ENCODE measurements at regions not wholly inside any gene's neighbourhood (a gene's known extent, or its start where the extent isn't known, plus 50 kb on each side); places are given as distances from the start of the nearest gene placed in this dataset.
A peak's percentile ranks its signal among the peaks of the same experiment; 100 is the strongest.

GRCh38 chr3:134083008-134083407, 53.3 kb upstream of the SLCO2A1 start:
- Histone ChIP-seq H3K36me3 (no peaks in the 10 kb centered on the region), H3K27ac (no peak overlapping the region), H3K4me1 (no peaks in the 10 kb centered on the region), H3K9me3 (no peaks in the 10 kb centered on the region), H3K4me3 (no peak overlapping the region), H3K27me3 (no peaks in the 10 kb centered on the region)
- TF ChIP-seq POLR2AphosphoS5 (IDR thresholded peaks at IDR 0.05; ENCODE audit: insufficient read depth in 1 of 2, low read depth in 1 of 2) (no peak), POLR2A (IDR thresholded peaks at IDR 0.05) (no peak)
- TF ChIP-seq, protein P1, sequence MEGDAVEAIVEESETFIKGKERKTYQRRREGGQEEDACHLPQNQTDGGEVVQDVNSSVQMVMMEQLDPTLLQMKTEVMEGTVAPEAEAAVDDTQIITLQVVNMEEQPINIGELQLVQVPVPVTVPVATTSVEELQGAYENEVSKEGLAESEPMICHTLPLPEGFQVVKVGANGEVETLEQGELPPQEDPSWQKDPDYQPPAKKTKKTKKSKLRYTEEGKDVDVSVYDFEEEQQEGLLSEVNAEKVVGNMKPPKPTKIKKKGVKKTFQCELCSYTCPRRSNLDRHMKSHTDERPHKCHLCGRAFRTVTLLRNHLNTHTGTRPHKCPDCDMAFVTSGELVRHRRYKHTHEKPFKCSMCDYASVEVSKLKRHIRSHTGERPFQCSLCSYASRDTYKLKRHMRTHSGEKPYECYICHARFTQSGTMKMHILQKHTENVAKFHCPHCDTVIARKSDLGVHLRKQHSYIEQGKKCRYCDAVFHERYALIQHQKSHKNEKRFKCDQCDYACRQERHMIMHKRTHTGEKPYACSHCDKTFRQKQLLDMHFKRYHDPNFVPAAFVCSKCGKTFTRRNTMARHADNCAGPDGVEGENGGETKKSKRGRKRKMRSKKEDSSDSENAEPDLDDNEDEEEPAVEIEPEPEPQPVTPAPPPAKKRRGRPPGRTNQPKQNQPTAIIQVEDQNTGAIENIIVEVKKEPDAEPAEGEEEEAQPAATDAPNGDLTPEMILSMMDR (IDR thresholded peaks at IDR 0.05): no peak
- no peak for DNase-seq (ENCODE audit: extremely low spot score in 2 of 2)
- intact Hi-C loops (cut with DNase I): no loop called here

DNA sequence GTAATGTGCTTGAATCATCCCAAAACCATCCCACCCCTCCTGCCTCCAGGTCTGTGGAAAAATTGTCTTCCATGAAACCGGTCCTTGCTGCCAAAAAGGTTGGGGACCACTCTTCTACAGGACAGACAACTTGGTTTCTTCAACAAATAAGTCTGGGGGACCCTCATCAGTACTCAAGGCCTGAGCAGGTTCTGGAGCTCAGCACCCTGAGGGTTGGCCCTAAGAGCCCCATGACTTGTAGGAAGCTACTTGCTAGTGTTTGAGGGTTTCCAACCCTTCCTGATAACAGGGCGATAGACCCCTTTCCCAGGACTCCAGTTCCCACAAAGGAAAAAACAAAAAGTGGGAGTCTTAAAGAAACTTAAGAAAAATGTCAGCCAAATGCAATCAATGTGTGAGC, 52.9 kb upstream of the SLCO2A1 start:
- intact Hi-C loops (cut with DNase I): no loop called here
- TF ChIP-seq POLR2AphosphoS5 (IDR thresholded peaks at IDR 0.05; ENCODE audit: insufficient read depth in 1 of 2, low read depth in 1 of 2) (no peak), POLR2A (IDR thresholded peaks at IDR 0.05) (no peak)
- TF ChIP-seq, protein P1 (IDR thresholded peaks at IDR 0.05): no peak

DNA sequence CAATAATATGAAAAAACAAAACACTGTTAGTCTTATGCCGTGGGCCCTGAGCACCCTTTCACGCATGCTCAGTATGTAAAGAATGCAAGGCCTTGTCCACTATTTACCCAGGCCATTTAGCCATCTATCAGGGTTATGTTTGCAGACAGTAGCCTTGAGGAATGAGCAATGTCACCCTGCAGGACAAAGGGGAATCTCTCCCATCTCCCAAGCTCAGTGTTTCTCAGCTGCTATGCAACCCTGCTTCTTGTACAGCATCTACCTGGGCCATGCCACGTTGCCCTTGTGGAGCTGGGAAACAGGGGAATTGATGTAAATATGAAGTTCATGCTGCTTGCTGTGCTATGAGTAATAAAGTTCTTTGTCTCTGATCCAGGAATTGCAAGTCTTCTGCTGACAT, 51.5 kb upstream of the SLCO2A1 start:
- H3K4me1 ChIP-seq: no peaks in the 10 kb centered on the region
- H3K36me3 ChIP-seq: no peaks in the 10 kb centered on the region
- H3K4me3 ChIP-seq: no peak overlapping the region
- DNase-seq (ENCODE audit: extremely low spot score in 2 of 2): peak; percentile 40
- TF ChIP-seq POLR2A (IDR thresholded peaks at IDR 0.05): no peak
- TF ChIP-seq POLR2AphosphoS5 (IDR thresholded peaks at IDR 0.05; ENCODE audit: insufficient read depth in 1 of 2, low read depth in 1 of 2): no peak
- TF ChIP-seq, protein P1 (IDR thresholded peaks at IDR 0.05): no peak
- no peaks in the 10 kb centered on the region for H3K9me3 ChIP-seq
- H3K27me3 ChIP-seq: no peaks in the 10 kb centered on the region
- intact Hi-C loops (cut with DNase I): no loop called here
- H3K27ac ChIP-seq: no peak overlapping the region

More for the DNA sequence above, 52.9 kb upstream of the SLCO2A1 start:
- no peak overlapping the region for H3K4me3 ChIP-seq
- no peak overlapping the region for H3K27ac ChIP-seq
- H3K36me3 ChIP-seq: no peaks in the 10 kb centered on the region
- no peaks in the 10 kb centered on the region for H3K4me1 ChIP-seq
- no peaks in the 10 kb centered on the region for H3K9me3 ChIP-seq
- DNase-seq (ENCODE audit: extremely low spot score in 2 of 2): peak; percentile 37 to 52
- H3K27me3 ChIP-seq: no peaks in the 10 kb centered on the region

- Histone ChIP-seq H3K27me3 (no peaks in the 10 kb centered on the region), H3K36me3 (no peaks in the 10 kb centered on the region), H3K27ac (no peak overlapping the region), H3K4me3 (no peak overlapping the region), H3K9me3 (no peaks in the 10 kb centered on the region), H3K4me1 (no peaks in the 10 kb centered on the region)
- no peak for DNase-seq (ENCODE audit: extremely low spot score in 2 of 2)
- intact Hi-C loops (cut with DNase I): no loop called here
- no peak for TF ChIP-seq POLR2AphosphoS5 (IDR thresholded peaks at IDR 0.05; ENCODE audit: insufficient read depth in 1 of 2, low read depth in 1 of 2)
- TF ChIP-seq POLR2A (IDR thresholded peaks at IDR 0.05): no peak
- TF ChIP-seq, protein P1 (IDR thresholded peaks at IDR 0.05): no peak
Observed at GRCh38 chr3:134080761-134081160, 51.0 kb upstream of the SLCO2A1 start.

DNA sequence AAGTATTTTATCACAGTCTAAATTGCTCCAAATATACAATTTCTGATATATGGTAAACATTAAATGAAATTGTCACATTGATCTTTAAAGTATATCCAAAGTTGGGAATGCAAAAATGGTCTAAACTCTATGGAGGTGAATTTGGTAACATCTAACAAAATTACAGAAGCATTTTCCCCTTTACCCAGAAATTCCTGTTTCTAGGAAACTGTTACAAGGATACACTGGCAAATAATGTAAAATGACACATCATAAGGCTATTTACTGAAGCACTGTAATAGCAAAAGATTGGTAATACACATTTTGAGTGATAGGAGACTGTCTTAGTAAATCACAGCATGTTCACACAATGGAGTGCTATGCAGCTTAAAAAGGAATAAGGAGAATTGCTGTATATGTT, 50.0 kb upstream of the SLCO2A1 start:
- H3K27ac ChIP-seq: no peak overlapping the region
- H3K27me3 ChIP-seq: no peaks in the 10 kb centered on the region
- TF ChIP-seq POLR2AphosphoS5 (IDR thresholded peaks at IDR 0.05; ENCODE audit: insufficient read depth in 1 of 2, low read depth in 1 of 2) (no peak), POLR2A (IDR thresholded peaks at IDR 0.05) (no peak)
- TF ChIP-seq, protein P1 (IDR thresholded peaks at IDR 0.05): no peak
- H3K4me1 ChIP-seq: no peaks in the 10 kb centered on the region
- DNase-seq (ENCODE audit: extremely low spot score in 2 of 2): no peak
- H3K4me3 ChIP-seq: no peak overlapping the region
- H3K36me3 ChIP-seq: no peaks in the 10 kb centered on the region
- intact Hi-C loops (cut with DNase I): no loop called here
- H3K9me3 ChIP-seq: no peaks in the 10 kb centered on the region

Measured in vagina (tissue), 2 donors.